ENCODE measurements at regions not wholly inside any gene's neighbourhood (a gene's known extent, or its start where the extent isn't known, plus 50 kb on each side); places are given as distances from the start of the nearest gene placed in this dataset.

DNA sequence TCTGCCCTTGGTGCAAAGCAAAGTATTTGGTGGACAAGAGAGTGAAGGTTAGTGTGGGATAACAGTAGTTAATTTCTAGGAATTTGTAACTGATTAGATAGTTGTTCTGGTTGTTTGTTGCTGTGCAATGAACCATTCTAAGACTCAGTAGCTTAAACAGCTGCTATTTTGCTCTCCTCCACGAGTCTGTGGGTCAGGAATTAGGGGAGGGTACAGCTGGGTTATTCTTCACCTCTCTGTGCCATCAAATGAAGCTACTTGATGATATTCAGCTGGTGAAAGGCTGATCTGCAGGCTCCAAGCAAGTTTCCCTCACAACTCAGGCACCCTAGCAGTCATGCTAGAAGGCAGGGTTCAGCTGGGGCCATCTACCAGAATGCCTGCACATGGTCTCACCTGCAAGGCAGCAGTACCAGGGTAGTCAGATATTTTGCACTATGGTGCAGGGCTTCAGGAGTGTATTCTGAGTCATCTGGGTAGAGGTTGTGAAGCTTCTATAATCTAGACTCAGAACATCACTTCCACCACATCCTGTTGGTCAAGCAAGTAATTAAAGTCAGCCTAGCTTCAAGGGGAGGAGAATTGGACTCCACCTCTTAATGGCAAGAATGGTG is 159.5 kb upstream of the SLC28A3 start:
- no peak for DNase-seq
- ATAC-seq (ENCODE audit: insufficient read depth, low read depth) = no peak
- no peak overlapping the region for H3K4me2 ChIP-seq (ENCODE audit: insufficient read depth, low read length)

GRCh38 chr9:84500826-84501225 is 160.3 kb upstream of the SLC28A3 start:
- Histone ChIP-seq H3K27ac (ENCODE audit: low read length) (no peak overlapping the region), H3K27me3 (ENCODE audit: insufficient read depth, low read length, poor library complexity) (no peaks in the 10 kb centered on the region), H2AFZ (ENCODE audit: low read depth, low read length) (no peak overlapping the region), H3K9me3 (ENCODE audit: insufficient read depth, low read length, severe bottlenecking) (no peaks in the 10 kb centered on the region), H3K36me3 (ENCODE audit: insufficient read depth, low read length) (no peaks in the 10 kb centered on the region), H3K4me3 (ENCODE audit: low read depth in 1 of 2, low read length in 2 of 2) (no peak overlapping the region), H4K20me1 (ENCODE audit: insufficient read depth, low read length) (no peaks in the 10 kb centered on the region), H3K79me2 (ENCODE audit: insufficient read depth, low read length) (no peaks in the 10 kb centered on the region), H3K4me1 (ENCODE audit: insufficient read depth, low read length) (no peaks in the 10 kb centered on the region), H3K4me2 (ENCODE audit: insufficient read depth, low read length) (no peak overlapping the region), H3K9ac (ENCODE audit: low read depth, low read length) (no peak overlapping the region)
- no peak for DNase-seq
- no peak for ATAC-seq (ENCODE audit: insufficient read depth, low read depth)
- TF ChIP-seq EZH2 (IDR thresholded peaks at IDR 0.05; ENCODE audit: borderline replicate concordance, low read depth, low read length, severe bottlenecking) = no peak
- TF ChIP-seq, protein P1, sequence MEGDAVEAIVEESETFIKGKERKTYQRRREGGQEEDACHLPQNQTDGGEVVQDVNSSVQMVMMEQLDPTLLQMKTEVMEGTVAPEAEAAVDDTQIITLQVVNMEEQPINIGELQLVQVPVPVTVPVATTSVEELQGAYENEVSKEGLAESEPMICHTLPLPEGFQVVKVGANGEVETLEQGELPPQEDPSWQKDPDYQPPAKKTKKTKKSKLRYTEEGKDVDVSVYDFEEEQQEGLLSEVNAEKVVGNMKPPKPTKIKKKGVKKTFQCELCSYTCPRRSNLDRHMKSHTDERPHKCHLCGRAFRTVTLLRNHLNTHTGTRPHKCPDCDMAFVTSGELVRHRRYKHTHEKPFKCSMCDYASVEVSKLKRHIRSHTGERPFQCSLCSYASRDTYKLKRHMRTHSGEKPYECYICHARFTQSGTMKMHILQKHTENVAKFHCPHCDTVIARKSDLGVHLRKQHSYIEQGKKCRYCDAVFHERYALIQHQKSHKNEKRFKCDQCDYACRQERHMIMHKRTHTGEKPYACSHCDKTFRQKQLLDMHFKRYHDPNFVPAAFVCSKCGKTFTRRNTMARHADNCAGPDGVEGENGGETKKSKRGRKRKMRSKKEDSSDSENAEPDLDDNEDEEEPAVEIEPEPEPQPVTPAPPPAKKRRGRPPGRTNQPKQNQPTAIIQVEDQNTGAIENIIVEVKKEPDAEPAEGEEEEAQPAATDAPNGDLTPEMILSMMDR (IDR thresholded peaks at IDR 0.05; ENCODE audit: borderline replicate concordance, extremely low read depth, low read length, poor library complexity, severe bottlenecking) = no peak

More for the DNA sequence above, 159.5 kb upstream of the SLC28A3 start:
- Histone ChIP-seq H3K27me3 (ENCODE audit: insufficient read depth, low read length, poor library complexity) (no peaks in the 10 kb centered on the region), H3K79me2 (ENCODE audit: insufficient read depth, low read length) (no peaks in the 10 kb centered on the region), H3K36me3 (ENCODE audit: insufficient read depth, low read length) (no peaks in the 10 kb centered on the region), H2AFZ (ENCODE audit: low read depth, low read length) (no peak overlapping the region), H3K4me3 (ENCODE audit: low read depth in 1 of 2, low read length in 2 of 2) (no peak overlapping the region), H4K20me1 (ENCODE audit: insufficient read depth, low read length) (no peaks in the 10 kb centered on the region), H3K9ac (ENCODE audit: low read depth, low read length) (no peak overlapping the region), H3K9me3 (ENCODE audit: insufficient read depth, low read length, severe bottlenecking) (no peaks in the 10 kb centered on the region), H3K27ac (ENCODE audit: low read length) (no peak overlapping the region), H3K4me1 (ENCODE audit: insufficient read depth, low read length) (no peaks in the 10 kb centered on the region)
- TF ChIP-seq, protein P1 (IDR thresholded peaks at IDR 0.05; ENCODE audit: borderline replicate concordance, extremely low read depth, low read length, poor library complexity, severe bottlenecking) = no peak
- TF ChIP-seq EZH2 (IDR thresholded peaks at IDR 0.05; ENCODE audit: borderline replicate concordance, low read depth, low read length, severe bottlenecking) = no peak

DNA sequence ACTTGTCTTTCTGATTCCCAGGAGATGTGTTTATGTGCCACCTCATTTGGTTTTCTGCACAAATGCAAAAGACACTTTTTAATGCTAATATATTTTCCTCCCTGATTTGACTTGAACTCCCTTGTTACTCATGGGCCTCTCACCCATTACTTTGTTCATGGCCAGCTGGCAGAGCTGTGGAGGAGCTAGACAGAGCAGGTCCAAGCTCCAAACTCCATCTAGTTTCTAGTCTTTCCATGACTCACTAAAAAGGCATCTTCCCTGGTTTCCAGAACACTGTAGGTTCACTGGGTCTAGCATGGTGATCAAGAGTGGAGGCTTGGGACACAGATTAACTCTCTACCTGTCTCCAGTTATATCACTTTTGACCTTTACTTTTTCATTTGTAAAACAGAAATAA is 161.0 kb upstream of the SLC28A3 start:
- H3K9ac ChIP-seq (ENCODE audit: low read depth, low read length) = no peak overlapping the region
- no peak overlapping the region for H3K4me2 ChIP-seq (ENCODE audit: insufficient read depth, low read length)
- no peak overlapping the region for H3K4me3 ChIP-seq (ENCODE audit: low read depth in 1 of 2, low read length in 2 of 2)
- no peaks in the 10 kb centered on the region for H4K20me1 ChIP-seq (ENCODE audit: insufficient read depth, low read length)
- no peaks in the 10 kb centered on the region for H3K9me3 ChIP-seq (ENCODE audit: insufficient read depth, low read length, severe bottlenecking)
- no peaks in the 10 kb centered on the region for H3K27me3 ChIP-seq (ENCODE audit: insufficient read depth, low read length, poor library complexity)
- ATAC-seq (ENCODE audit: insufficient read depth, low read depth) = no peak
- no peaks in the 10 kb centered on the region for H3K4me1 ChIP-seq (ENCODE audit: insufficient read depth, low read length)
- H3K36me3 ChIP-seq (ENCODE audit: insufficient read depth, low read length) = no peaks in the 10 kb centered on the region
- H3K27ac ChIP-seq (ENCODE audit: low read length) = no peak overlapping the region
- TF ChIP-seq, protein P1 (IDR thresholded peaks at IDR 0.05; ENCODE audit: borderline replicate concordance, extremely low read depth, low read length, poor library complexity, severe bottlenecking) = no peak
- no peak for TF ChIP-seq EZH2 (IDR thresholded peaks at IDR 0.05; ENCODE audit: borderline replicate concordance, low read depth, low read length, severe bottlenecking)
- DNase-seq = no peak
- H3K79me2 ChIP-seq (ENCODE audit: insufficient read depth, low read length) = no peaks in the 10 kb centered on the region
- H2AFZ ChIP-seq (ENCODE audit: low read depth, low read length) = no peak overlapping the region
